H9 (cell line): ENCODE measurements at regions not wholly inside any gene's neighbourhood (a gene's known extent, or its start where the extent isn't known, plus 50 kb on each side); places are given as distances from the start of the nearest gene placed in this dataset.

Experiments used
- DNase-seq: peaks from one replicate; pipeline ENCODE4 v3.0.0-alpha.2; 2017
- H2AFZ ChIP-seq: one replicate; pipeline ENCODE4 v1.6.1; 2013; ENCODE audit warnings: mild to moderate bottlenecking, low read length, control low read depth, moderate library complexity
- H2AK5ac ChIP-seq: 2 replicates; pipeline ENCODE4 v1.6.1; 2013; ENCODE audit warnings: low read length, control low read depth, mixed read lengths; ENCODE audit not compliant: insufficient read length
- H2BK120ac ChIP-seq: one replicate; pipeline ENCODE4 v1.6.1; 2013; ENCODE audit warnings: low read depth, mild to moderate bottlenecking, low read length, control low read depth, inconsistent platforms; ENCODE audit not compliant: poor library complexity, severe bottlenecking
- H2BK12ac ChIP-seq: 2 replicates; pipeline ENCODE4 v1.6.1; 2013; ENCODE audit warnings: low read length, control low read depth, mixed read lengths, low read depth; ENCODE audit not compliant: insufficient read length
- H2BK15ac ChIP-seq: 2 replicates; pipeline ENCODE4 v1.6.1; 2013; ENCODE audit warnings: low read depth, low read length, control low read depth
- H2BK20ac ChIP-seq: one replicate; pipeline ENCODE4 v1.6.1; 2013; ENCODE audit warnings: low read depth, mild to moderate bottlenecking, low read length, control low read depth, inconsistent platforms; ENCODE audit not compliant: poor library complexity, severe bottlenecking
- H2BK5ac ChIP-seq: 2 replicates; pipeline ENCODE4 v1.6.1; 2013; ENCODE audit warnings: low read length, control low read depth, mixed read lengths; ENCODE audit not compliant: insufficient read length
- H3K14ac ChIP-seq: 2 replicates; pipeline ENCODE4 v1.6.1; 2013; ENCODE audit warnings: low read length, control low read depth; ENCODE audit not compliant: insufficient read depth
- H3K18ac ChIP-seq: 2 replicates; pipeline ENCODE4 v1.6.1; 2013; ENCODE audit warnings: low read depth, mild to moderate bottlenecking, mixed read lengths, low read length, control low read depth; ENCODE audit not compliant: insufficient read length
- H3K23ac ChIP-seq: 2 replicates; pipeline ENCODE4 v1.6.1; 2013; ENCODE audit warnings: low read length, control low read depth, mixed read lengths, low read depth; ENCODE audit not compliant: insufficient read length
- H3K23me2 ChIP-seq: 2 replicates; pipeline ENCODE4 v1.6.1; 2013; ENCODE audit warnings: low read depth, mild to moderate bottlenecking, mixed read lengths, low read length, control low read depth; ENCODE audit not compliant: insufficient read length, poor library complexity, severe bottlenecking
- H3K27ac ChIP-seq: 2 replicates; pipeline ENCODE4 v1.5.1; 2013; ENCODE audit warnings: low read length, control low read depth, mixed read lengths, low read depth; ENCODE audit not compliant: insufficient read length
- H3K27me3 ChIP-seq: 2 replicates; pipeline ENCODE4 v1.6.1; 2013; ENCODE audit warnings: low read length, control low read depth, inconsistent platforms; ENCODE audit not compliant: insufficient read depth
- H3K4ac ChIP-seq: 2 replicates; pipeline ENCODE4 v1.6.1; 2013; ENCODE audit warnings: low read depth, mild to moderate bottlenecking, control low read depth, inconsistent platforms, low read length, moderate library complexity
- H3K4me1 ChIP-seq: 2 replicates; pipeline ENCODE4 v1.6.1; 2013; ENCODE audit warnings: low read length, control low read depth, inconsistent platforms; ENCODE audit not compliant: insufficient read depth
- H3K4me2 ChIP-seq: 2 replicates; pipeline ENCODE4 v1.6.1; 2013; ENCODE audit warnings: low read length, control low read depth, mixed read lengths; ENCODE audit not compliant: insufficient read length, insufficient read depth
- H3K56ac ChIP-seq: 2 replicates; pipeline ENCODE4 v1.6.1; 2013; ENCODE audit warnings: low read depth, mild to moderate bottlenecking, mixed read lengths, low read length, control low read depth; ENCODE audit not compliant: insufficient read length
- H3K79me1 ChIP-seq: 2 replicates; pipeline ENCODE4 v1.6.1; 2013; ENCODE audit warnings: low read depth, mild to moderate bottlenecking, moderate library complexity, low read length, control low read depth, inconsistent platforms; ENCODE audit not compliant: insufficient read depth, poor library complexity, severe bottlenecking
- H3K79me2 ChIP-seq: 2 replicates; pipeline ENCODE4 v1.6.1; 2013; ENCODE audit warnings: low read length, control low read depth, inconsistent platforms; ENCODE audit not compliant: insufficient read depth
- H3K9ac ChIP-seq: 2 replicates; pipeline ENCODE4 v1.6.1; 2013; ENCODE audit warnings: low read length, control low read depth, mixed read lengths; ENCODE audit not compliant: insufficient read length; ENCODE audit errors: extremely low read depth
- H3K9me3 ChIP-seq: one replicate; pipeline ENCODE4 v1.6.1; 2013; ENCODE audit warnings: low read depth, low read length, inconsistent platforms; ENCODE audit not compliant: control insufficient read depth
- H3T11ph ChIP-seq: one replicate; pipeline ENCODE4 v1.6.1; 2013; ENCODE audit warnings: mild to moderate bottlenecking, low read length, control low read depth, inconsistent platforms
- H4K20me1 ChIP-seq: one replicate; pipeline ENCODE4 v1.6.1; 2013; ENCODE audit not compliant: control insufficient read depth, insufficient read length, insufficient read depth
- H4K5ac ChIP-seq: 2 replicates; pipeline ENCODE4 v1.6.1; 2013; ENCODE audit warnings: low read depth, mild to moderate bottlenecking, mixed read lengths, low read length, control low read depth; ENCODE audit not compliant: insufficient read length
- H4K8ac ChIP-seq: replicated peaks from 2 replicates; pipeline ENCODE4 v1.6.1; 2013; ENCODE audit warnings: low read length, control low read depth, mixed read lengths, low read depth; ENCODE audit not compliant: insufficient read length
- H4K91ac ChIP-seq: 2 replicates; pipeline ENCODE4 v1.6.1; 2013; ENCODE audit warnings: low read depth, mild to moderate bottlenecking, moderate library complexity, mixed read lengths, low read length, control low read depth; ENCODE audit not compliant: insufficient read length
- H3K27ac Mint-ChIP-seq, 3 experiments: 2 replicates in 2 of 3; 3 replicates in 1 of 3; pipeline ENCODE4 v1.8.0; 2020 to 2021; ENCODE audit warnings: mixed read lengths in 3 of 3, mild to moderate bottlenecking in 1 of 3, moderate library complexity in 1 of 3
- H3K27me3 Mint-ChIP-seq: 2 replicates; pipeline ENCODE4 v1.8.0; 2021; ENCODE audit warnings: low read depth, mild to moderate bottlenecking, moderate library complexity, mixed read lengths
- H3K36me3 Mint-ChIP-seq, 3 experiments: 2 replicates in 2 of 3; 3 replicates in 1 of 3; pipeline ENCODE4 v1.8.0; 2020 to 2021; ENCODE audit warnings: low read depth in 3 of 3, mixed read lengths in 3 of 3; ENCODE audit not compliant: insufficient read depth in 1 of 3
- H3K4me1 Mint-ChIP-seq, 2 experiments: 2 replicates each; pipeline ENCODE4 v1.8.0; 2020; ENCODE audit warnings: mixed read lengths in 2 of 2
- H3K4me3 Mint-ChIP-seq, 2 experiments: 2 replicates in 1 of 2; 3 replicates in 1 of 2; pipeline ENCODE4 v1.8.0; 2020 to 2021; ENCODE audit warnings: mild to moderate bottlenecking in 2 of 2, mixed read lengths in 2 of 2, moderate library complexity in 1 of 2
- H3K9me3 Mint-ChIP-seq, 2 experiments: 2 replicates in 1 of 2; 3 replicates in 1 of 2; pipeline ENCODE4 v1.8.0; 2020; ENCODE audit warnings: mild to moderate bottlenecking in 2 of 2, mixed read lengths in 2 of 2, moderate library complexity in 1 of 2
- CTCF ChIP-seq: fragments of 200-600 bp; sonication (generic); conservative IDR thresholded peaks from 3 replicates; pipeline ENCODE4 v1.8.0; 2021; ENCODE audit warnings: antibody characterized with exemption, mild to moderate bottlenecking
- WGBS: extraction: QIAGEN DNeasy Blood & Tissue Kit; methylation state at CpG from one replicate; pipeline ENCODE4 v1.1.7; 2013; ENCODE audit warnings: missing lambda C conversion rate, low lambda C conversion rate, mixed read lengths; ENCODE audit not compliant: insufficient read length; ENCODE audit errors: extremely low coverage; 5-methylcytosine and 5-hydroxymethylcytosine counted together

GRCh38 chr5:172535108-172535445, 80.8 kb upstream of the SH3PXD2B start:
- no peak overlapping the region for H3K18ac ChIP-seq
- no peak overlapping the region for H4K91ac ChIP-seq
- H3K27ac Mint-ChIP-seq, result no peak overlapping the region

More at GRCh38 chr5:172535108-172535445, 80.8 kb upstream of the SH3PXD2B start:
- no peak overlapping the region for H2BK20ac ChIP-seq
- no peaks in the 10 kb centered on the region for H4K20me1 ChIP-seq
- no peaks in the 10 kb centered on the region; a peak in 2 of 5 replicates for H3K9me3 Mint-ChIP-seq
- H3K14ac ChIP-seq, result no peak overlapping the region
- H2AK5ac ChIP-seq, result no peak overlapping the region
- H2BK120ac ChIP-seq, result no peak overlapping the region
- H2BK15ac ChIP-seq, result no peak overlapping the region
- H3K27me3 ChIP-seq, result no peaks in the 10 kb centered on the region
- H3K4me2 ChIP-seq, result no peak overlapping the region
- no peaks in the 10 kb centered on the region for H3K9me3 ChIP-seq
- no peak overlapping the region for H3K4ac ChIP-seq
- H3K4me3 Mint-ChIP-seq, result no peak overlapping the region
- no peaks in the 10 kb centered on the region for H3K79me1 ChIP-seq
- peaks cover 10 to 14% of the 10 kb centered on the region in 2 experiments; a peak in 3 of 4 replicates for H3K4me1 Mint-ChIP-seq
- no peak overlapping the region for H2AFZ ChIP-seq
- H3K23ac ChIP-seq, result no peak overlapping the region
- H3K23me2 ChIP-seq, result no peaks in the 10 kb centered on the region
- no peaks in the 10 kb centered on the region; a peak in 1 of 7 replicates for H3K36me3 Mint-ChIP-seq
- no CpG with 5 or more reads among the region's 2 CpGs for WGBS
- peaks cover 19% of the 10 kb centered on the region for H3K27me3 Mint-ChIP-seq
- no peak for TF ChIP-seq CTCF
- H3K4me1 ChIP-seq, result 0 out of 2 replicates have a peak, but pooled peaks cover 2% of the 10 kb centered on the region
- no peak for DNase-seq
- no peak overlapping the region for H2BK5ac ChIP-seq
- no peak overlapping the region for H4K5ac ChIP-seq
- H3K79me2 ChIP-seq, result no peaks in the 10 kb centered on the region
- H3T11ph ChIP-seq, result no peak overlapping the region
- H3K56ac ChIP-seq, result no peak overlapping the region
- no peak overlapping the region for H4K8ac ChIP-seq
- no peak overlapping the region for H3K27ac ChIP-seq
- no peak overlapping the region for H3K9ac ChIP-seq
- H2BK12ac ChIP-seq, result no peak overlapping the region
